AG08395 (cell line): ENCODE measurements at regions not wholly inside any gene's neighbourhood (a gene's known extent, or its start where the extent isn't known, plus 50 kb on each side); places are given as distances from the start of the nearest gene placed in this dataset.
A peak's percentile ranks its signal among the peaks of the same experiment; 100 is the strongest.

ENCODE experiments used
- DNase-seq: peaks from one replicate; pipeline ENCODE4 v3.0.0; 2012; ENCODE audit warnings: mixed read lengths, low spot score

DNA sequence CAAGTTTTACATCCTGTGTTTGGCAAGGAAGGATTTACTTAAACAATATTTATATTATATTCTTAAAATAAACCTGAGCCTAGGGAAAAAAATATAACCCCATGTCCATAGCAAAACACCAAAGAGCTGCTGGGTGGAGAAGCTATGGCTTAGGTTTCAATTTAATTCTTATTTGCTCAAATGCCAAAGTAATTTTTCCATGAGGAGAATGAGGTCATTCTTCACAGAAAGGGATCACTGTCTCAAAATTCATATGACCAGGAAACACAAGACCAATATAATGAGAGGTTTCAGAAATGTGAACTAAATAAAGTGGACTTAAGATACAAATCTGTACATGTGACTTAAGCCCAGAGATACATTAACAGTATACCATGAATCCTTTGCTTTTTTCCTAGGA is 195.0 kb downstream of the PHLDA1 start:
- no peak for DNase-seq

DNA sequence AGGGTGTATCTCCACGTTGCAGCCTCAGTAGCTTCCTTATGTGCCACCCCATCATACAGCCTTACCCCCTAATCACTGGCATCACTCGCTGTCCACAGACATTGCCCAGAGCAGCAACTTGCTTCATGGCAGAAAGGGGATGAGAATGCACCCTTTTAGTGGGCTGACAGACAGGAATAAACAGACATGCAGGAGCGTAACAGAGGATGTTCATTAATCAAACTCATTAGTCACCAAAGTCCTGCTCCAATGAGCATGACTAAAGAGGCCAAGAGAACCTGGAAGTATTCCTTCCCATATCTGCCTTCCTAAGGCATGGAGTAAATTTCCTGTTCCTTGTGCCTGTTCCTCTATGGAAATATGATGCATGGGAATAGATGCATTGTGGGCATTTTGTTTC is 197.0 kb downstream of the PHLDA1 start:
- no peak for DNase-seq

DNA sequence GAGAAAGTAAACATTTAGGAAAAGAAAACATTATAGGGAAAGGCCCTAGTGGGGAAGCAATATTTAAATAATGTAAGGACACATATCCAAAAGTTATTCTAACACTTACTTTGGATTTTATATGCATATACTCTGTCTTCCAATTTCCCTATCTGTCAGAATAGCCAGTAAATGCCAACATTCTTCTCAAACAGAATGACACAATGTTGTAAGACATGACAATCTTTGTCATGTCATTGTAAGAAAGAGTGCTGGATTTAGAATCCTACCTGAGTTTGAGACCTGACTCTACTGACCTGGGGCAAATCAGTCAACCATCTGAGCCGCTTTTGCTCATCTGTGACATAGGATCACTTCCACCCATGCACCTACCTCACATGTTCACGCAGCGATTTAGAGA is 198.3 kb downstream of the PHLDA1 start:
- DNase-seq: no peak

DNA sequence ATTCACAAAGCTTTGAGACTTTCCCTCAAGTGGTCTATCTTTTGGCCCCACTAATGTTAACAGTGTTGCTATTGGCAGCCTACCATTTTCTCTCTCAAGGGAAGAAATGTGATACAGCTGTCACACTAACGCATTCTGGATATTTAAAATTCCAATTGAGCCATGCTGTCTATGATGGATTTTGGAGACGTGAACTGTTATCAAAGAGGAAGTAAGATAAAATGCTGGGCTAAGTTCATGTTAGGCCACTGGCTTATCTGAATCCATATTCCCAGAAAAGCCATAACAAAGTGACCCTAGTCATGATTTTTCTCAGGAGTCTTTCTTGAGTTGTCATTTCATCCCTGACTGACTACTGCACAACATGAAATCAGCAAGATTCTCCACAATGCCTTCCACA is 200.2 kb downstream of the PHLDA1 start:
- DNase-seq: no peak

DNA sequence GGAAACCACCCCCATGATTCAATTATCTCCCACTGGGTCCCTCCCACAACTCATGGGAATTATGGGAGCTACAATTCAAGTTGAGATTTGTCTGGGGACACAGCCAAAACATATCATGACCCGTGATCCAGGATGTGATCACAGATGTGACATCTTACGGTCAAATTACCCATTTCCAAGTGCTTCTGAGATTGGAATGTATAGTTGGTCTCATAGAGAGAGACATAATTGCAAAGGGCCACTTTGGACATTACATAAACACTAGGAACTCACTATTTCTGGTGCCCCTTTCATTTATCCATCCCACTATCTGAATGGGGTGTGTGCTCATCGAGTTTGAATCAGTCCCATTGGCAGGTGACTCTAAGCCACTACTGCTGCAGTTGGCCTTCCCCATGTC is 204.5 kb downstream of the PHLDA1 start:
- DNase-seq: no peak

DNA sequence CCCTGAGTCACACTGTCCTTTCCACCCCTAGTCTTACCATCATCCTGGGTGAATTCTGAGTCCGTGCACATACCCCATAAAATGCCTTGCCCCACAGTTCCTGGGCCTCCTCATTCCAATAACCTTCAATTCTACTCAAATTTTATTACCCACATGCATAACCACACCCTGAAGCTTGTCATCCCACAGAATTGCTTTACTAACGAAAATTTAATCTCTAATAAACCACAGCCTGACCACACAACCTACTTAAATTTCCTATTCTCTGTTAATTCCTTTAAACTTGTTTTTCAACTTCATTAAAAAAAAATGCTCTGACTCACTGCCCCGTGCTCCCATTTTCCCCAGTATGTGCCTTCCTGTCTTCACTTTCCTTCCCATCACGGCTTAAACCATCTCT is 205.9 kb downstream of the PHLDA1 start:
- peak; percentile 78 for DNase-seq

DNA sequence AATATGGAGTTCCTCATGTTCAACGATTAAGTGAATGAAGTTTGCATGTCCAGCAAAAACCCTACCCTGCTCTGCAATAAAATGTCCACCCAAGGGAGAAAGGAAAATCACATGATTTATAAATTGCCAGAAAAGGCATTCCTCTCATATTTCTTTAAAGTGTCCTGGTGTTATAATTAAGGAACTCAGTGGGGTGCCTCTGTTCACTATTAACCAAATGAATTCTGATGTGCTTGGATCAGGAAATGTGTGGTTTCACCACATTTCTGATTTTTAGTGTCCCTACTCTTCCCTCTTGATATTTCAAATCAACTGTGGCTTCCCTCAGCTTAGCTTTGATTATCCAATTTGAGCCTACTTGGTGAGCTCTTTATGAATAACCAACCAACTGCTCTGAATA is 208.1 kb downstream of the PHLDA1 start:
- DNase-seq: no peak

DNA sequence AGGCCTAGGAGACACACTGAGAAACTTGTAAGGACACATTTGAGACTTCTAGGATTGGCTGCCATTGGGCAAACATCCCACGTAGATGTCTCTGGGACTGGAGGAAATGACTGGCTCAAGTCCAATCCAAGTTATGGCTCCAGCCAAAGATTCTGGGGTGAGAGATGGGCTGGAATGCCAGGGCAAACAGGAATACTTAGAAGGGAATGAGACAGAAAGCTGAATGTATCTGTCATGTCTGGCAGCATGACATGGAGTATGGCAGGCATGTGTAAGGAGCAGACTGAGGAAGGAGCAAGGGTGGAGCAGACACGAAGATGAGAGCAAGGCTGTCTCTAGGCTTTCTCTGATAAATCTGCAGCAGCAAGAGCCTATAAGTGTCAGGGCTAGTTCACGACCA is 209.2 kb downstream of the PHLDA1 start:
- DNase-seq: no peak

DNA sequence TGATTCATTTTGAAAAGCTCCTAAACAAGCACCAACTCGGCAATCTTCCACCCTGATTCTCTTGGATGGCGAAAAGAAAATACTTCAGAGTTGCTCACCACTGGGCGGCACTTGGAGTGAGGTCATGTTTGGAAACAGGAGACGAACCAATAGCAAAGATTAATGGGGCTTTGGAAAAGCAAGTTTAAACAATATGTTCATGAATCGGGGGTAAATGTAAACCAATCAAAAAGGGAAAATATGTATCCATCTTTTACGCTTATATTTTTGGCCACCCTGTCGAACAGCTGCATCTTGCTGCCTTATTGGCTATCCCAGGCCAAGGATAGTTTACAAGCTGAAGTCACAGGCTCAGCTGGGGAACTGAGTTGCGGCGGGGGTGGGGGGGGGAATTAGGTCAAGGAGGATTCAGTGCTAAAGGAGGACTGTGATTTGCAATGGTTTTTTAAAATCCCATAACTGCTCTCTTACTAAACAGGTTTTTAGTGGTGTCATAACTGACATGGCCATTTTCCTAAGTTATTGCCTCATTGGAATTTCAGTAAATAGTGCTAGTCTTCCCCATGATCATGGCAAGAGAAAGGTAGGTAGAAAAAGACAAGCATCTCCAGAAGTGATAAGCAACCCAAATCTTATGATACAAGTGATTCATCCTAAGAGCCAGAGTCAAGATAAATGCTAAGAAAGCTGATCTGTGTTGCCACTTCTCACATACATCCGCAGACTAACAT is 210.6 kb downstream of the PHLDA1 start:
- DNase-seq: peak; percentile 65

DNA sequence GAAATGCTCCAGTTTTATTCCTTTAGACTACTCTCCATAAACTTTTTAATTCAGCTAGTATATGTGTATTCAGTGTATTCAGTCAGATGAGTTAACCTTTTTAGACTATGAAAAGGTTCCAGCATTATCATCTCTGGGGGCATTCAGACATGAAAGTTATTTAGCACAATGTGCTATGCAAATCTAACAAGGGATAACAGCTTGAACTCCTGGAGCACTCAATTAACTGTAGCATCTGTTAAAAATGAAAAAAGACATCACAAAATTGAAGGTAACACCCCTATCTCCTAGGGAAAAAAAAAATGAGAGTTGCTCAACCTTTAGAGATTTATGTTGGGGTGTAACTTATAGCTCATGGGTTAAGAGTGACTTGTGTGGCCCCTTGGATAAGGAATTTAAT is 211.5 kb downstream of the PHLDA1 start:
- no peak for DNase-seq

DNA sequence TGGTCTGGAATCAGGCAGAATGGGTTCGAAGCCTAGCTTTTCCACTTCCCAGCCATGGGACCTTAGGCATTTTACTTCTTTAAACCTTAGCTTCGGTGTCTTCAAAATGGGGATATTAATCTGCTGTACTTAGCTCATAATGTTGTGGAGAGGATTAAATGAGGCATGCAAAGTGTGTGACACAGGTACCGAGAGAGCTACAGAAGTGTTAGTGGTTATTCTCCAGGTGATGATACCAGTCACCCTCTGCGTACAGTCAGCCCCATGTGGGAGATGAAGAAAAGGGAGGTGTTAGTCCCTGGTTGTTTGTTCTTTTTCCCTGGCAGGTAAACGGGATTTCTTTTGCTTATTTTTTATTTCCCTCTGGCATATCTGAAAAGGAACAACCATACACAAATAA is 212.1 kb downstream of the PHLDA1 start:
- DNase-seq: no peak

DNA sequence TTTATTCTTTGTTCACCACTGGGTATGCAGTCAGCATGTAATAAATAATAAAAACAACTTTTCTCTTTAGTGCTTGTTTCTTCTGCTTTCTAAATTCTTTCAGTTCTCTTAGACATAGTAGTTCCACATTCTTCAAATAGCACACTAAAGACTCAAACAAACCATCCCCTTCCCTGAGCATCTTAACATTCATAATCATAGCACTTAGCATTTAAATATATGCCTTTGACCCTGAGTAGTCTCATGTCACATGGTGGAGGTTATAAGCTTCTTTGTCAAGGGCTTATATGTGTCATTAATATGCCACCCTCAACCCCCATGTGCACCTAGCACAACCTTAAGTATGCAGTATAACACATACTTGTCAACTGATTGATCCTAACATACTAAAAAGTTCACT is 212.7 kb downstream of the PHLDA1 start:
- no peak for DNase-seq

DNA sequence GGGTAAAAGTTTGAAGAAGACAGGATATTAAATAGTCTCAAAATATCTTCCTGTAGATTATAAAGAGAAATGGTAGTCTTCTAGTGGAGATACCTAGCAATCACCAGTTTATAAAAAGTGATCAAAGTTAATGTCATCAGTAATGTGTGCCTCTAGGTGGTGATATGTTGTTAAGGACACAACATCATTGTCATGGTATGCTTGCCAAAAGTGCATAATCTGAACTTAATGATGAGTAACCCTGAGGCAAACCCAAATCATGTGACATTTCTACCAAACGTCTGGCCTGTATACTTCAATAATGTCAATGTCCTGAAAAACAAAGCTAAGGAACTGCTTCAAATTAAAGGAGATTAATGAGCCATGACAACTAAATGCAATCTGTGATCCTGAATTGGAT is 214.7 kb downstream of the PHLDA1 start:
- DNase-seq: peak; percentile 38

DNA sequence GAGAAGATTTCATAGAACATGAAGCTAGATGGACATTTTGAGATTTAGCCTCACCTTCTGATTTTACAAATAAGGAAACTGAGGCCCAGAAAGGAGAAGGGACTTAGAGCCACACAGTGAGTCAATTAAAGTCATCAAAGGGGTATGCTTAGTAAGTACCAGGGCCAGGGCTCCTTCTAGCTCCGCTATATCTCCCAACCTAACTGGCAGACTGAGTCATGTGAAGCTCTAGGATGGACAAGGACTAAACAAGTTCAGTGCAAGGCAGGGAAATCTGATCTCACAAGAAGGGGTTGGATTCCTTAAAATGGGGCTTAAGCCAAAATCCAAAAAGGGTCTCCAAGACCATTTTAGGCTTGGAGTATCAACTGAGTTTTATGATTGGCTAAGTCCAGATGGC is 215.8 kb downstream of the PHLDA1 start:
- DNase-seq: no peak

DNA sequence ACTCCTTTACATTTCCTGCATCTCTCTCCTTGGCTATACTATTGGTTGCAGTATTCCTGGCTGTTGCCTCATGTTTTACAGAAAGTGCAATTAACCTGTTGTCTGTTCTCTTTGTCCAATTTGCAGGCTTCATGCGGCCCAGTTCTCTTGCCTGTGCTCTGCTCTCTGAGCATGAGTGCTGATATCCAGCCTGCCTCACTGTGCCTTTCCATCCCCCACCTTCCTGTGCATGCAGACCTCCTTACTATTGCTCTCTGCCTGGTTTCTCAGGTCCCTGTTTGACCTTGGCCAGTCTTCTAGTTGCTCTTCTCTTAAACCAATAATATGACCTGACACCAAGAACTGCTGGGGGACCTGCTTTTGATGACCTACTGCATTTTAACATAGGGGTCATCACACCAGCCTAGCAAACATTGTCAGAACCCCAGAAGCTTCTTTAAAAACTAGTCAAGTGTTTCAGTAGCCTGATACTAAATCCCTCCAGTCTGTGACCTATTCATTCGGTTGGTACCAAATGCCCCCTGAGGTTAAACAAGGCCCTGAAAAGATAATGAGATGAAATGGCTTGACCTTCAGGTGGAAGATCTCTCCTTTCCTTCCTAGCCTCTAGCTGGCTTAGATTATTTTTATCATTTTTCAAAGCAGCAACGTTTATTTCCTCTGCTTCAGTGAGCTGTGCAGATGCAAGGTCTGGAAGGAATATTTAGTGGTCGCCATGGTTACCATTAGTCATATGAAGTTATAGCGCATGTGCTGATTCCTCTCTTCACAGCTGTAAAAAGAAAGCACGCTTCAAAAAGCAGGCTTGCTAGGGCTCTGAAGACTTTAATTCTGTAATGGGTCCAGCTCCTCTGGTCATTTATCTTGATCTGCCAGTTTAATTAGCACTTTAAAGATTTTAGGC is 216.5 kb downstream of the PHLDA1 start:
- peak; percentile 91 for DNase-seq

DNA sequence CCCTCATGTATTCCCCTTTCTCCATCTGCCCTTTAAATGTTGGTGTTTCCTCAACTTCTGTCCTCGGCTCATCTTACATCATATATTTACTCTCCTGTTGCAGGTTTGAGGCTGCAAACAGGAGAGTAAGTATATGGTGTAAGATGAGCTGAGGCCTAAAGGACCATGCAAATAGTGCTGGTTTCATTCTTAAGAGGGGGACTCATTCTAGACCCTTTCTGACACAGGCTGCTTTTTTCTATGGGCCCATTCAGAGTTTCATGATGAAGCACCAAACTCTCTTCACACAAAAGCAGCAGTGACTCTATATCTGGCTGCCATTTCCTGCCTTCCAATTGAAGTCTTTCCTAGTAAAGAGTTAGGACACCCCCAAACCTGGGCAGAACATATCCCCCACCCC is 218.5 kb downstream of the PHLDA1 start:
- DNase-seq: no peak

DNA sequence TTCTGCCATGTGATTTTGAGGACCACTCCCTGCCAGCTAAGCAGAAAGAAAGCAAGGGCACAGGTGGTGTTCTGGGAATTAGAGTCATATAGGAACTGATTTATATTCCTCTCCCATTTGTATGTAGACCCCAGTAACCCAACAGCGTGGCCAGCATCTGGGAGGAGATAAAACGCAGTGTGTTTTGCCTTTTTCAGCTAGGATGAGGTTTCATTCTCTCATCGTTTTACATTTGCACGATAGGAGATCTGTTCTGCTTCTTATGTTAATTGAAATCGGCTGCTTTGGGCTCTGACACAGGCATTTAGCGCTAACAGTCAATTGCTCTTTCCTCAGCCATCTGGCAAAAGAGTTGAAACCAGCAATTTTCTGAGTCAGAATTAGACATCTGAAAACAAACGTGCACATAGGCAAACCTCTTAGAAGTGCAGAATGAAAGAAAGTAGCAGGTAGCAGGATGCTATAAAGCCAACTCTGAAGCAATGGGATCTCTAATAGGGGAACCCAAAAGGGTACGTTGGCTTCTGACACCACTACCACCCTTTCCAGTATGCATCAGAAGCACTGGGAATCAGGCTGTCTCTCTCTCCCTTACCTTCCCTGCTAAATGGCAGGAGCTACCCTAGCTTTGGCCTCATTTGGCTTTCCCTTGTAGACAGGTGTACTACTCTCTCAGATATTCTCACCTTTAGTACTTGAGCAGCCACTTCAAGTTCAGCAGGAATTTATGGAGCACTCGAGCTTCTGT is 219.1 kb downstream of the PHLDA1 start:
- DNase-seq: peak; percentile 70

DNA sequence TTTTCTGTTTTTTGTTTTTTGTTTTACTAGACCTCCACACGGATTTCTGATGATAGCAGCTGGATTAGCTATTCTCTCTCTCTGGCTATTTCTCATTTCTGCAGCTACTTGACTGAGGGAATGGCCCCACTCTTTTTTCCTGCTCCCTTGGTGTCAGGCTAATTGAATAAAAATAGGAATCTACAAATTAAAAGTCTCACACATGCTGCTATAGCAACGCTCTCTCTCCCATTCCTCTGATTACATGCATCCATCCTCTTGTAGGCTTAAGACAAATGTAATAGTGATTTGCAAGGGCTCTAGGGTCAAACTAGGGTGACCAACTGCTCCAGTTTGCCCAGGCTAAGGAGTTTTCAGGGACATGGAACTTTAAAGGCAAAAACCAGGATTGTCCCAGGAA is 221.8 kb downstream of the PHLDA1 start:
- DNase-seq: no peak

DNA sequence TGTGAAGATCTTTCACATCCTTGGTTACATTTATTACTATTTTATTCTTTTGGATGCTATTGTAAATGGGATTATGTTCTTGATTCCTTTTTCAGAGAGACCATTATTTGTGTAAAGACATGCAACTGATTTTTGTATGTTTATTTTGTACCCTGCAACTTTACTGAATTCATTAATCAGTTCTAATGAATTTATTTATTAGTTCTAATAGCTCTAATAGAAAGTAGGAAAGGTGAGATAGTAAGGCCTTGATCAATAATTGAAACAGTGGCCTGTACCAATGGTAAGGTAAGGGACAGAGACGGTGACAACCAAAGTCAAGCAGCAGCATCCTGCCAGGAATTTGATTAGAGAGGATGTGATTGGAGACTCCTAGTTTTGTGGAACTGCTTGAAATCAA is 224.1 kb downstream of the PHLDA1 start:
- no peak for DNase-seq

DNA sequence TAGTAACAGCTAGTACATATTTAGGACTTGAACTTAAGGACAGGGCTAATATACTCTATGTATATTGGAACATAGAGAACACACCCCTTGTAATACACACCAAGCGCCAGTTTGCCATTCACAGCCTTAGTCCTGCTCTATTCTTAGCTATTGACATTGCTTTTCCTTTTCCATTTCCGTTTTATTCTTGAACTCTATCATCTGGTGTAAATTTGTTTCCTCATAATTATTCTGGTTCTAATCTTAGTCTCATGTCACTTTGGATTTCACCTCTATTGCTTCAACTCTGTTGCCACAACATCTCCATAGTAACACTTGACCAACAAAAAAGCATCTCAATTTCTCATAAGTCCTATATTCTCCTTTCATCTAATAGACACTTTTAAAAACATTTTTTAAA is 225.7 kb downstream of the PHLDA1 start:
- no peak for DNase-seq

DNA sequence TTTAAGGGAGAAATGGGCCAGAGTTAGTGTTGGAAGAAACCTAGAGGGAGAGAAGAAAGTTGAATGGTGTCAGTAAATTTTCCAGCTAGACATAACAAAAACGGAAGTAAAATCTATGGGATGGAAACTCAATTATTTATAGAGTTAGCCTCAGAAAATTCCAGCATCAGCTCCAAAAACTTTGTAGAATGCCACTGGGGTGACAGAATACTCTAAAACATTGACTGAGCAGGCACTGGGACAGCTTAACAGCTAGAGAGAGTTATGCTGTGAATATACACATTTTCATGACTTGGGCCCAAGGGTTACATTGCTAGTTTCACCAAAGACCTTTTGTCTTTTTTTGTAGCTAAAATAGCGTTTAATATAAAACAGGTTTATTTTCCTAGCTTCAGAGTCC is 226.3 kb downstream of the PHLDA1 start:
- DNase-seq: no peak

DNA sequence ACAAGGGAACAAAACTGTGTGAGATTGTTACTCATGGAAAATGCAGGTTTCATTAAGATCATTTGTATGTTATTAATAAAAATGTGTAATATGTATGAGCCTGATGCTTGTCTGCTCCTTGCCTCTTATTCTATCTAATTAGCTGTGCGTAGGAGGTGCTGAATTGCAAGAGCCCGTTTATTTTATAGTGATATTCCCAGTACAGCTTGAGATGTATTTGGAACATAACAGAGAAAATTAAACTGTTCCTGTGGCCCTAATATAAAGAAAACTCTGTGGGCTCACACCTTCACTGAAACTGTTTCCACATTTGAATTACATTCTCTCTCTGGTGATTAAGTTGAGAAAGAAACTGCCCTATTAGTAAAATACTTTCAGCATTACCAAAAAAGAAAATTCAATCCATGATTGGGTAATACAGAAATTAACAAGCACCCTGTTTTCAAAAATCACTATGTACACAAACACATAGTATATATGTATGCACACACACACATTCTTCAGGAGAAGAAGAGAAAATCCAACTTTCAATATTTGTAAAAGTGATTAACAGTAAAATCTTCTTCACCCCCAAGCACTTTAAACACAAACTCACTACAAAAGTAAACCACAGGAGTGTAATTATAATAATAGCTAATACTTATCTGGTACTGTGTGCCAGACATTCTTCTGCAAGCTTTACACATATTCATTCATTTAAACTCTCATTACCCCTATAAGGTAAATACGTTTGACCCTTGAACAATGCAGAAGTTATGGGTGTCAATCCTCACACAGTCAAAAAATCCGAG is 233.2 kb downstream of the PHLDA1 start:
- no peak for DNase-seq
